IMR-90 (cell line): ENCODE measurements at regions not wholly inside any gene's neighbourhood (a gene's known extent, or its start where the extent isn't known, plus 50 kb on each side); places are given as distances from the start of the nearest gene placed in this dataset.

Experiments
- ATAC-seq: fragments of 200-7000 bp; cut with Tn5 transposase; 2 replicates; pipeline ENCODE4 v1.9.1; 2020; ENCODE audit warnings: low read depth, mild to moderate bottlenecking, moderate library complexity
- BruUV-seq: library from RNA; stranded (reverse); fragments of 400-500 nt; replicated peaks from 2 replicates; lab custom pipeline; 2021; lab: Mats Ljungman, UMichigan
- CTCF ChIA-PET: fragments of 300-600 bp; formaldehyde crosslinking; extraction: SDS; loops from one replicate; lab custom pipeline; 2021; ENCODE audit warnings: antibody characterized with exemption; lab: Yijun Ruan, JAX
- POLR2A ChIA-PET: fragments of 300-600 bp; sonication (Branson Sonifier 250); formaldehyde crosslinking; loops from one replicate; lab custom pipeline; 2022; ENCODE audit warnings: antibody characterized with exemption; ENCODE audit not compliant: unreplicated experiment; lab: Charles Lee
- DNase-seq: peaks from one replicate; pipeline ENCODE4 v3.0.0; 2013
- H2AFZ ChIP-seq: replicated peaks from 2 replicates; pipeline ENCODE3; 2013; ENCODE audit warnings: low read length, mild to moderate bottlenecking; ENCODE audit not compliant: poor library complexity
- H2AK5ac ChIP-seq: 2 replicates; pipeline ENCODE4 v1.6.1; 2013; ENCODE audit warnings: low read depth, low read length, inconsistent platforms
- H2AK9ac ChIP-seq: replicated peaks from 2 replicates; pipeline ENCODE3; 2013; ENCODE audit warnings: mild to moderate bottlenecking, low read depth, low read length, moderate library complexity; ENCODE audit not compliant: poor library complexity
- H2BK120ac ChIP-seq: 2 replicates; pipeline ENCODE4 v1.6.1; 2013; ENCODE audit warnings: low read depth, low read length, inconsistent platforms
- H2BK15ac ChIP-seq: 3 replicates; pipeline ENCODE4 v1.6.1; 2013; ENCODE audit warnings: low read depth, low read length, inconsistent platforms
- H2BK20ac ChIP-seq: 2 replicates; pipeline ENCODE4 v1.6.1; 2013; ENCODE audit warnings: low read depth, mild to moderate bottlenecking, inconsistent platforms, low read length, moderate library complexity
- H2BK5ac ChIP-seq: 2 replicates; pipeline ENCODE4 v1.6.1; 2013; ENCODE audit warnings: mild to moderate bottlenecking, low read depth, low read length, inconsistent platforms; ENCODE audit not compliant: poor library complexity, severe bottlenecking
- H3K14ac ChIP-seq: replicated peaks from 2 replicates; pipeline ENCODE4 v1.6.1; 2013; ENCODE audit warnings: low read depth, low read length, inconsistent platforms
- H3K18ac ChIP-seq: 2 replicates; pipeline ENCODE4 v1.6.1; 2013; ENCODE audit warnings: low read depth, low read length, control low read depth
- H3K23ac ChIP-seq: 2 replicates; pipeline ENCODE4 v1.6.1; 2013; ENCODE audit warnings: low read depth, low read length, inconsistent platforms
- H3K27ac ChIP-seq: 2 replicates; pipeline ENCODE4 v1.5.1; 2013; ENCODE audit warnings: mild to moderate bottlenecking, control low read depth, low read length; ENCODE audit not compliant: insufficient read depth
- H3K27me3 ChIP-seq: 2 replicates; pipeline ENCODE4 v1.6.1; 2013; ENCODE audit warnings: low read length; ENCODE audit not compliant: control insufficient read depth, insufficient read depth
- H3K36me3 ChIP-seq: 2 replicates; pipeline ENCODE4 v1.6.1; 2013; ENCODE audit warnings: low read length, mixed read lengths; ENCODE audit not compliant: control insufficient read depth, insufficient read depth
- H3K4ac ChIP-seq: 2 replicates; pipeline ENCODE4 v1.6.1; 2013; ENCODE audit warnings: low read depth, low read length, inconsistent platforms
- H3K4me1 ChIP-seq: 2 replicates; pipeline ENCODE4 v1.6.1; 2013; ENCODE audit warnings: low read length, mixed read lengths; ENCODE audit not compliant: control insufficient read depth, insufficient read depth
- H3K4me2 ChIP-seq: 2 replicates; pipeline ENCODE4 v1.6.1; 2013; ENCODE audit warnings: low read depth, mild to moderate bottlenecking, control low read depth, low read length, moderate library complexity
- H3K4me3 ChIP-seq: 2 replicates; pipeline ENCODE4 v1.5.1; 2013; ENCODE audit warnings: low read depth, mild to moderate bottlenecking, control low read depth, low read length, moderate library complexity; ENCODE audit not compliant: insufficient read depth
- H3K56ac ChIP-seq: 2 replicates; pipeline ENCODE4 v1.6.1; 2013; ENCODE audit warnings: low read length, inconsistent platforms; ENCODE audit not compliant: insufficient read depth; ENCODE audit errors: extremely low read depth
- H3K79me1 ChIP-seq, 2 experiments: 2 replicates each; pipeline ENCODE4 v1.6.1; 2013; ENCODE audit warnings: low read length in 2 of 2, inconsistent platforms in 1 of 2, low read depth in 1 of 2
- H3K9ac ChIP-seq: 2 replicates; pipeline ENCODE4 v1.6.1; 2013; ENCODE audit warnings: low read depth, low read length, control low read depth
- H3K9me1 ChIP-seq: 2 replicates; pipeline ENCODE4 v1.6.1; 2013; ENCODE audit warnings: low read length, inconsistent platforms; ENCODE audit not compliant: insufficient read depth
- H3K9me3 ChIP-seq: 2 replicates; pipeline ENCODE4 v1.6.1; 2013; ENCODE audit warnings: low read length; ENCODE audit not compliant: control insufficient read depth, insufficient read depth
- H4K20me1 ChIP-seq: 2 replicates; pipeline ENCODE4 v1.6.1; 2013; ENCODE audit warnings: low read length, inconsistent platforms; ENCODE audit not compliant: insufficient read depth
- H4K5ac ChIP-seq: 2 replicates; pipeline ENCODE4 v1.6.1; 2013; ENCODE audit warnings: mild to moderate bottlenecking, low read depth, low read length, control low read depth
- H4K8ac ChIP-seq, 2 experiments: 2 replicates each; pipeline ENCODE4 v1.6.1; 2013; ENCODE audit warnings: low read depth in 2 of 2, low read length in 2 of 2, control low read depth in 1 of 2, inconsistent platforms in 1 of 2
- H4K91ac ChIP-seq: 2 replicates; pipeline ENCODE4 v1.6.1; 2013; ENCODE audit warnings: low read depth, low read length, inconsistent platforms; ENCODE audit not compliant: insufficient read depth
- BHLHE40 ChIP-seq: fragments of 150-350 bp; IDR thresholded peaks from 2 replicates; pipeline ENCODE4 v1.6.1; 2016; ENCODE audit warnings: mild to moderate bottlenecking, low read depth, low read length
- CEBPB ChIP-seq: IDR thresholded peaks from 2 replicates; pipeline ENCODE4 v1.6.1; 2012; ENCODE audit warnings: low read depth, low read length, improper control_type of control experiment
- CHD1 ChIP-seq: IDR thresholded peaks from 2 replicates; pipeline ENCODE4 v1.6.1; 2012; ENCODE audit warnings: low read depth, low read length, improper control_type of control experiment
- FOS ChIP-seq: fragments of 150-350 bp; IDR thresholded peaks from 2 replicates; pipeline ENCODE4 v1.6.1; 2016; ENCODE audit warnings: low read depth, low read length
- MAFK ChIP-seq: IDR thresholded peaks from 2 replicates; pipeline ENCODE4 v1.6.1; 2012; ENCODE audit warnings: low read depth, low read length, improper control_type of control experiment
- MAZ ChIP-seq: IDR thresholded peaks from 2 replicates; pipeline ENCODE4 v1.6.1; 2012; ENCODE audit warnings: low read depth, mild to moderate bottlenecking, low read length, improper control_type of control experiment, moderate library complexity, borderline replicate concordance
- MXI1 ChIP-seq: IDR thresholded peaks from 2 replicates; pipeline ENCODE4 v1.6.1; 2012; ENCODE audit warnings: low read depth, mild to moderate bottlenecking, low read length, moderate library complexity, borderline replicate concordance
- NFE2L2 ChIP-seq: fragments of 150-350 bp; IDR thresholded peaks from 2 replicates; pipeline ENCODE4 v1.6.1; 2016; ENCODE audit warnings: low read depth, mild to moderate bottlenecking, low read length
- POLR2A ChIP-seq: IDR thresholded peaks from 2 replicates; pipeline ENCODE4 v1.6.1; 2012; ENCODE audit warnings: mild to moderate bottlenecking, low read depth, low read length
- RAD21 ChIP-seq: IDR thresholded peaks from 2 replicates; pipeline ENCODE4 v1.6.1; 2012; ENCODE audit warnings: low read length, improper control_type of control experiment
- RCOR1 ChIP-seq: IDR thresholded peaks from 2 replicates; pipeline ENCODE4 v1.6.1; 2012; ENCODE audit warnings: mild to moderate bottlenecking, low read length, improper control_type of control experiment; ENCODE audit not compliant: insufficient replicate concordance
- RFX5 ChIP-seq: IDR thresholded peaks from 2 replicates; pipeline ENCODE4 v1.8.0; 2012; ENCODE audit warnings: low read depth, mild to moderate bottlenecking, low read length, moderate library complexity
- SMC3 ChIP-seq: fragments of 150-350 bp; IDR thresholded peaks from 2 replicates; pipeline ENCODE4 v1.6.1; 2016; ENCODE audit warnings: low read depth, mild to moderate bottlenecking, antibody characterized with exemption, low read length, moderate library complexity
- WGBS, 2 experiments: methylation state at CpG; one replicate each; pipeline versions ENCODE4 v1.1.5 to v1.1.7; 2013; ENCODE audit warnings: missing lambda C conversion rate in 2 of 2; ENCODE audit not compliant: insufficient read length in 1 of 2; ENCODE audit errors: extremely low coverage in 2 of 2; 5-methylcytosine and 5-hydroxymethylcytosine counted together
- dilution Hi-C: fragments of 300-500 bp; cut with HindIII; formaldehyde crosslinking; loops from one replicate; pipeline ENCODE4 v1.14.3; 2018; ENCODE audit warnings: low sequenced_read_pairs; ENCODE audit not compliant: unreplicated experiment
- in situ Hi-C: fragments of 300-500 bp; cut with MboI; formaldehyde crosslinking; loops from 3 replicates; pipeline ENCODE4 v1.14.3; 2019; ENCODE audit warnings: low sequenced_read_pairs, inconsistent platforms, mixed read lengths
- intact Hi-C: fragments of 100-400 bp; cut with micrococcal nuclease; formaldehyde crosslinking; loops from 2 replicates; pipeline ENCODE4 v1.10.0; 2022
- TF ChIP-seq, protein P1 (sequence below): conservative IDR thresholded peaks from 2 replicates; pipeline ENCODE4 v1.5.1; 2012; ENCODE audit warnings: mild to moderate bottlenecking, low read depth, low read length, improper control_type of control experiment
- TF ChIP-seq, protein P2 (sequence below): fragments of 150-350 bp; IDR thresholded peaks from 2 replicates; pipeline ENCODE4 v1.6.1; 2017; ENCODE audit warnings: mild to moderate bottlenecking, antibody characterized with exemption, low read length, low read depth
- TF ChIP-seq, protein P3 (sequence below): fragments of 150-350 bp; IDR thresholded peaks from 2 replicates; pipeline ENCODE4 v1.6.1; 2016; ENCODE audit warnings: low read depth, mild to moderate bottlenecking, low read length, moderate library complexity, borderline replicate concordance

DNA sequence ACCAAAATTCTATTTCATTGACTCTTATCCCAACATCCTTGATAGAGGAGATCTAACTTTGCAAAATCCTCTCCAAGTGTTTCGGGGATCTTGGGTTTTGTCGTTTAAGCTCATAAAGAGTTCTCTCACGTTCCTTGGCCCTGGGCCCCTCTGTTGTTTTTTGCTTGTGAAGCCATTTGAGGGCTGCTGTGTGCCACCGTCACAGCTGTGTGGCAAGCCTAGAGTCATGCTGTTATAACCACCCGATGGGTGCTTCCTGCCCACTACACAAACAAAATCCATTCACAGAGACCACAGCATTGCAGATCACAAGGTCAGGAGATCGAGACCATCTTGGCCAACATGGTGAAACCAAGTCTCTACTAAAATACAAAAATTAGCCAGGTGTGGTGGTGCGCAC lies 154.1 kb downstream of the ADSS2 start:
- Histone ChIP-seq H4K20me1 (no peaks in the 10 kb centered on the region), H4K8ac (no peak overlapping the region), H2AK9ac (no peak overlapping the region), H3K14ac (no peak overlapping the region), H3K23ac (no peak overlapping the region), H3K79me1 (no peaks in the 10 kb centered on the region), H3K9me3 (no peaks in the 10 kb centered on the region), H2BK15ac (no peak overlapping the region; the same call in 2 of the 3 replicates), H3K4ac (no peak overlapping the region), H2BK5ac (no peak overlapping the region), H3K36me3 (no peaks in the 10 kb centered on the region), H3K4me2 (no peak overlapping the region), H2BK20ac (no peak overlapping the region), H2AFZ (no peak overlapping the region), H2BK120ac (no peak overlapping the region), H3K18ac (no peak overlapping the region), H3K27me3 (no peaks in the 10 kb centered on the region), H3K9me1 (peaks cover 3% of the 10 kb centered on the region; the same call in 1 of the 2 replicates), H3K27ac (no peak overlapping the region), H3K4me1 (no peaks in the 10 kb centered on the region), H4K5ac (no peak overlapping the region), H3K56ac (no peak overlapping the region), H3K4me3 (no peak overlapping the region), H2AK5ac (no peak overlapping the region), H4K91ac (no peak overlapping the region), H3K9ac (no peak overlapping the region)
- intact Hi-C loops (loop anchor here (2.0 kb wide), 1 partner anchor 953 kb away; no protein-coding TSS in a partner anchor), in situ Hi-C loops (loop anchor here (25.0 kb wide), 1 partner anchor 810 kb away; no protein-coding TSS in a partner anchor), dilution Hi-C loops (no loop called here)
- no peak for DNase-seq
- no peak for ATAC-seq
- WGBS, 2 experiments: 90% methylated on average over 2 of the region's 7 CpGs; no CpG with 5 or more reads in 1 of the 2 experiments
- no TSS peak for BruUV-seq
- CTCF ChIA-PET: no interaction called here
- TF ChIP-seq MXI1 (no peak), RFX5 (no peak), MAZ (no peak), BHLHE40 (no peak), RAD21 (no peak), RCOR1 (no peak), POLR2A (no peak), NFE2L2 (no peak), CHD1 (no peak), FOS (no peak), CEBPB (no peak), MAFK (no peak), SMC3 (no peak)
- TF ChIP-seq, protein P1, sequence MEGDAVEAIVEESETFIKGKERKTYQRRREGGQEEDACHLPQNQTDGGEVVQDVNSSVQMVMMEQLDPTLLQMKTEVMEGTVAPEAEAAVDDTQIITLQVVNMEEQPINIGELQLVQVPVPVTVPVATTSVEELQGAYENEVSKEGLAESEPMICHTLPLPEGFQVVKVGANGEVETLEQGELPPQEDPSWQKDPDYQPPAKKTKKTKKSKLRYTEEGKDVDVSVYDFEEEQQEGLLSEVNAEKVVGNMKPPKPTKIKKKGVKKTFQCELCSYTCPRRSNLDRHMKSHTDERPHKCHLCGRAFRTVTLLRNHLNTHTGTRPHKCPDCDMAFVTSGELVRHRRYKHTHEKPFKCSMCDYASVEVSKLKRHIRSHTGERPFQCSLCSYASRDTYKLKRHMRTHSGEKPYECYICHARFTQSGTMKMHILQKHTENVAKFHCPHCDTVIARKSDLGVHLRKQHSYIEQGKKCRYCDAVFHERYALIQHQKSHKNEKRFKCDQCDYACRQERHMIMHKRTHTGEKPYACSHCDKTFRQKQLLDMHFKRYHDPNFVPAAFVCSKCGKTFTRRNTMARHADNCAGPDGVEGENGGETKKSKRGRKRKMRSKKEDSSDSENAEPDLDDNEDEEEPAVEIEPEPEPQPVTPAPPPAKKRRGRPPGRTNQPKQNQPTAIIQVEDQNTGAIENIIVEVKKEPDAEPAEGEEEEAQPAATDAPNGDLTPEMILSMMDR: no peak
- TF ChIP-seq, protein P2, sequence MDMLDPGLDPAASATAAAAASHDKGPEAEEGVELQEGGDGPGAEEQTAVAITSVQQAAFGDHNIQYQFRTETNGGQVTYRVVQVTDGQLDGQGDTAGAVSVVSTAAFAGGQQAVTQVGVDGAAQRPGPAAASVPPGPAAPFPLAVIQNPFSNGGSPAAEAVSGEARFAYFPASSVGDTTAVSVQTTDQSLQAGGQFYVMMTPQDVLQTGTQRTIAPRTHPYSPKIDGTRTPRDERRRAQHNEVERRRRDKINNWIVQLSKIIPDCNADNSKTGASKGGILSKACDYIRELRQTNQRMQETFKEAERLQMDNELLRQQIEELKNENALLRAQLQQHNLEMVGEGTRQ: no peak
- TF ChIP-seq, protein P3, sequence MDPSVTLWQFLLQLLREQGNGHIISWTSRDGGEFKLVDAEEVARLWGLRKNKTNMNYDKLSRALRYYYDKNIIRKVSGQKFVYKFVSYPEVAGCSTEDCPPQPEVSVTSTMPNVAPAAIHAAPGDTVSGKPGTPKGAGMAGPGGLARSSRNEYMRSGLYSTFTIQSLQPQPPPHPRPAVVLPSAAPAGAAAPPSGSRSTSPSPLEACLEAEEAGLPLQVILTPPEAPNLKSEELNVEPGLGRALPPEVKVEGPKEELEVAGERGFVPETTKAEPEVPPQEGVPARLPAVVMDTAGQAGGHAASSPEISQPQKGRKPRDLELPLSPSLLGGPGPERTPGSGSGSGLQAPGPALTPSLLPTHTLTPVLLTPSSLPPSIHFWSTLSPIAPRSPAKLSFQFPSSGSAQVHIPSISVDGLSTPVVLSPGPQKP: no peak
- POLR2A ChIA-PET: no interaction called here
